GM21737 (cell line): ENCODE measurements at regions not wholly inside any gene's neighbourhood (a gene's known extent, or its start where the extent isn't known, plus 50 kb on each side); places are given as distances from the start of the nearest gene placed in this dataset.
"Not testable (repeated sequence)": the region's sequence is repeated elsewhere in the genome, so short reads cannot be mapped to it uniquely, and the experiment has no call there.

Experiments
- ATAC-seq: cut with Tn5 transposase; IDR thresholded peaks from one replicate; pipeline ENCODE4 v1.9.1; 2021; ENCODE audit warnings: mild to moderate bottlenecking, moderate library complexity; ENCODE audit not compliant: unreplicated experiment

- ATAC-seq: no peak
Observed at GRCh38 chr5:145660897-145661640, 174.1 kb downstream of the PRELID2 start.

- ATAC-seq: no peak
Observed at GRCh38 chr5:145658435-145658834, 176.7 kb downstream of the PRELID2 start.

- not testable (repeated sequence) for ATAC-seq
Observed at GRCh38 chr5:145652700-145653099, 182.4 kb downstream of the PRELID2 start.

- not testable (repeated sequence) for ATAC-seq
Observed at GRCh38 chr5:145647137-145647536, 188.0 kb downstream of the PRELID2 start.

GRCh38 chr5:145643214-145643613 lies 191.9 kb downstream of the PRELID2 start:
- not testable (repeated sequence) for ATAC-seq

- ATAC-seq: no peak
Observed at GRCh38 chr5:145637396-145637795, 197.7 kb downstream of the PRELID2 start.

GRCh38 chr5:145636371-145636770 lies 198.8 kb downstream of the PRELID2 start:
- ATAC-seq: no peak

GRCh38 chr5:145633474-145633873 lies 201.7 kb downstream of the PRELID2 start:
- no peak for ATAC-seq

GRCh38 chr5:145632701-145633100 lies 202.4 kb downstream of the PRELID2 start:
- ATAC-seq: no peak

- no peak for ATAC-seq
Observed at GRCh38 chr5:145629047-145629446, 206.1 kb downstream of the PRELID2 start.

- no peak for ATAC-seq
Observed at GRCh38 chr5:145628525-145628924, 206.6 kb downstream of the PRELID2 start.

- ATAC-seq: no peak
Observed at GRCh38 chr5:145619806-145620310, 215.3 kb downstream of the PRELID2 start.

- ATAC-seq: not testable (repeated sequence)
Observed at GRCh38 chr5:145616739-145617138, 218.4 kb downstream of the PRELID2 start.

GRCh38 chr5:145598983-145599382 lies 236.2 kb downstream of the PRELID2 start:
- no peak for ATAC-seq

- ATAC-seq: no peak
Observed at GRCh38 chr5:145598184-145598583, 237.0 kb downstream of the PRELID2 start.

- ATAC-seq: no peak
Observed at GRCh38 chr5:145591578-145591977, 243.6 kb downstream of the PRELID2 start.

- no peak for ATAC-seq
Observed at GRCh38 chr5:145589063-145589462, 246.1 kb downstream of the PRELID2 start.

- no peak for ATAC-seq
Observed at GRCh38 chr5:145588558-145588957, 246.6 kb downstream of the PRELID2 start.

GRCh38 chr5:145588113-145588512 lies 247.0 kb downstream of the PRELID2 start:
- no peak for ATAC-seq

GRCh38 chr5:145587710-145588109 lies 247.4 kb downstream of the PRELID2 start:
- ATAC-seq: no peak

GRCh38 chr5:145587308-145587672 lies 247.9 kb downstream of the PRELID2 start:
- ATAC-seq: no peak

- ATAC-seq: no peak
Observed at GRCh38 chr5:145586661-145587307, 248.4 kb downstream of the PRELID2 start.
